GM19238 (cell line): ENCODE measurements at regions not wholly inside any gene's neighbourhood (a gene's known extent, or its start where the extent isn't known, plus 50 kb on each side); places are given as distances from the start of the nearest gene placed in this dataset.

Experiments used
- DNase-seq: peaks from one replicate; pipeline ENCODE4 v3.0.0; 2011; ENCODE audit warnings: low spot score; ENCODE audit not compliant: insufficient read length

DNA sequence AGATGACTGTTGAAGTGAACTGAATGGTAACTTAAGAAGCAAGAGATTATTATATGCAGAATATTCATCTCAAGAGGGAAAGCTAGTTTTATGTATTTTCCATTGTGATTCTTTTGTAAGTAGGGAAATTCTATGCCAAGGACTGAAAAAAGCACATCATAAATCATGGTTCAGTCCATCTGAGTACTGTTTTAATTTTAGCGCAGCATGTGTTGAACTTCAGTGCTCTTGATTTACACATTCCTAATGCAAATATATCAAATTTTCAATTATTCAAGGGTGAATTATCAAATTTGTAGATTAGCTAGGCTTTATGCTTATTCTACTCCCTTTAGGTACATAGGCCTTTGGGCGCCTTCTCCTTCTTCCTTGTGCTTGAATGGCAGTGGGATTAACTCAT, 50.3 kb upstream of the TCF12 start:
- no peak for DNase-seq

DNA sequence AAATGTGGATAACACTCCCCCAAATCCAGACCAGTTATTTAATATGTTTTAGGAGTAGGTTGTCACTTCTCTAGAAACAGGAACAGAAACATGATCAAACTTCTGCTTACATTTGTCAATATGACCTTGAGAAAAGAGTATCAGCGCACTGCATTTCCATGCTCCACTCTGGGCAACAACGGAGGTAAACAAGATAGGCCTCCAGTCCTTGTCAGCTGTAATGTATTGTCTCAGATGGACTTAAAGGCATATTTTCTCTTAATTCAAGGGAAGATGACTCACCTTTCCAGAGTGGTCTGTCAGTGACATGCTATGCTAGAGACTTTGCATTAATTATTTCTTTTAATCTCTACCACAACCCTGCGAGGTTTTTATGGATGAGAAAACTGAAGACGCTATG, 51.6 kb upstream of the TCF12 start:
- no peak for DNase-seq

- no peak for DNase-seq
Measured at GRCh38 chr15:56857828-56858227, 60.6 kb upstream of the TCF12 start.

GRCh38 chr15:56856934-56857333, 61.5 kb upstream of the TCF12 start:
- no peak for DNase-seq

DNA sequence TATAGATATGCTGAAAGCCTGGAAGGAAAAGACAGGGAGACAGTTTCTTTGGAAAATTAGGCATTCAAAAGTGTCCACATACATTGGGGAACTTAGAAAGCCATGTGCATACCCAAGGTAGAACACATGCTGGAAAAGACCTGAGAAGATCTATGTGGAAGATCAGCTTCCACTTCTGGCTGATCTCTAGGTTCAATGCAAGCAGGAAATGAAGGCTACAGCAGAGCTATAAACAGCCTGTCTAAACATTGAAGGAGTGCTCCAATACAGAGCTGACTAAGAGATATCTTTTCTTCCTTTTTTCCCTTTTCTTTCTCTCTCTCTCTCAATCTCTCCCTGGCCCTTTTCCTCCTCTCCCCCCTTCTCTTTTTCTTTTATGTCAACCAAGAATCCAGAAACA, 73.6 kb upstream of the TCF12 start:
- DNase-seq: no peak

- no peak for DNase-seq
Measured at GRCh38 chr15:56844471-56844870, 74.0 kb upstream of the TCF12 start.

DNA sequence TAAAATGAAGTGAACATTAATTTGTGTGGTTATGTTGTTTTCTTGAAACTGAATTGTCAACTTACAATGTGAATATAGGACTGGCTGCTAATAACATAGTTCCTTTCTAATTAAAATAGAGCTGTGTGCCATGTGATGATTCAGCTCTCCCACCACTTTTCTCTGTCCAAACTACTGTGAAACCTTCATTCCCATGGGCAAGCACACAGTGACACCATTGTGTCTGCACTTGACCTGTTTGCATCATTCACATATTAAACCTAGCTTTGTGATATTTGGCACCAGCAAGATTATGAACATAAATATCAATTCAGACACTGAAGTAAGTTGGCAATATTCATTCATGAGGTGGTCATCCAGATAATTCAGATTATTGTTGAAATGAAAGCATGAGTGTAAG, 78.8 kb upstream of the TCF12 start:
- no peak for DNase-seq

DNA sequence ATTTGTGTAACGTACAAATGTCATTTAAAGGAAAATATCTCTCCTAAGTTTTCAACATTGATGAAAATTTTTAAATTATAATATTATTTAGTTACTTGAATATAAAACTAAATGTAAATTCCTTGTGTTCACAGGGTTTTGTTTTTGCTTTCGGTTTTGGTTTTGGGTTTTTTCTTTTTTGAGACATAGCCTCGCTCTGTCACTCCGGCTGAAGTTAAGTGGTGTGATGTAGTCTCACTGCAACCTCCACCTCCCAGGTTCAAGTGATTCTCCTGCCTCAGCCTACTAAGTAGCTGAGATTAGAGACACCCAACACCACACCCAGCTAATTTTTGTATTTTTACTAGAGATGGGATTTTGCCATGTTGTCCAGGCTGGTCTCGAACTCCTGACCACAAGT, 79.3 kb upstream of the TCF12 start:
- DNase-seq: no peak

GRCh38 chr15:56838085-56838484, 80.4 kb upstream of the TCF12 start:
- no peak for DNase-seq

- DNase-seq: no peak
Measured at GRCh38 chr15:56837273-56837672, 81.2 kb upstream of the TCF12 start.

- no peak for DNase-seq
Measured at GRCh38 chr15:56835718-56836171, 82.7 kb upstream of the TCF12 start.

DNA sequence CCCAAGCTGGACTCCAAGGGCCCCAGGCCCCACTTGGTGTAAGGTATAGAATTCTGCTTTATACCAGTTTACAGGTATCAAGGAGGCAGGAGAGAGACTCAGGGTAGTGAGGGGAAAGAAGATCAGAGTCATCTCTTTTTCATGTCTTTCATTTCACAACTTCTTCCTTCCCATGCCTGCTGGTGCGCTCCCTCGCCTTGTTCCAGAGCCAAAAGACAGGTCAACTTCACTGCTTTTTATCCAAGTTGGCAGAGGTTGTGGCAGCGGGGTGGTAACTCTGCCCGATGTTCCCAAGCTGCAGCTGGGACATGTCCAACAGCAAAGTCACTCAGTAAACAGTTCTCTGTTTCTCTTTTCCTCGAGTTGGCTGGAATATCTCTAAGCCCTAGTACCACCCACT, 86.3 kb upstream of the TCF12 start:
- DNase-seq: no peak

DNA sequence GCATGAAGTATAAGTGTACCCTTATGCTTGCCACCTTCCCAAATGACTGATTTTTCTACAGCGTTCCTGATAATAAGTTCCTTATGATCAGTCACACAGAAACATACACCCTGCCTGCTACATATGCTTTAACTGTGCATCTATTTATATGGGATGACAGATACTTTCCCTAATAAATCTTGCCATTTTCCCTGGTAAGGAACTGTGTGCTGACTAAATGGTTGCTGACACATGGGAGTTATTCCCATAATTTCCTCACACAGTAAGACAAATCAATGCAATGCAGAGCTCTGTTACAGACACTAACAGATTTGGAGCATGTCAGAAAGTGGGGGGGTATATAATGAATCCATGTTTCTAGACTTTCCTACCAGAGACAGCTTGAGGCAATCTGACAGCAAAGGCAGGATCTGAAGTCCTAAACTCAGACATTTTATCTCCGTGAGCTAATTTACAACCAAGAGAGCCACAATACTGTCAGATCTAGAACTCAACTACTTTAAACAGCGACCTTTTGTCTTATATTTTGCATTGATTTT, 86.9 kb upstream of the TCF12 start:
- no peak for DNase-seq

DNA sequence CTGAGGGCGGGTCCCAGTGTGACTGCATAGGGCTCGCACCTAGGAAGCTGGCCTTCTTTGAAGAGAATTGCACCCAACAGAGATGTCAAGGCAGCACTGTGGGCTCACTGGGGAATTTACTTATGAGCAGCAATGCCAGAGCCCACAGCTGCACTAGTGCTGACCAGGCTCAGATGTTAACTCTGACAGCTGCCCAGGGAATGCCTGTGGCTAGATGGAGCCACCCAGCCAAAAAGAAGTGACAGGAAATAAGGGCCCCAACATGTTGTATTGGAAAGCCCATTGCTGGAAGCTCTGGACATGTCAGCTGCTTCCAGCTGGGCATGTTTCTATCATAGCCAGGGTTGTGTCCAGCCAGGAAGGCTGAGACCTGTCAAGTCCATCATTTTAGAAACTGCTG, 90.9 kb upstream of the ZNF280D start:
- DNase-seq: no peak

DNA sequence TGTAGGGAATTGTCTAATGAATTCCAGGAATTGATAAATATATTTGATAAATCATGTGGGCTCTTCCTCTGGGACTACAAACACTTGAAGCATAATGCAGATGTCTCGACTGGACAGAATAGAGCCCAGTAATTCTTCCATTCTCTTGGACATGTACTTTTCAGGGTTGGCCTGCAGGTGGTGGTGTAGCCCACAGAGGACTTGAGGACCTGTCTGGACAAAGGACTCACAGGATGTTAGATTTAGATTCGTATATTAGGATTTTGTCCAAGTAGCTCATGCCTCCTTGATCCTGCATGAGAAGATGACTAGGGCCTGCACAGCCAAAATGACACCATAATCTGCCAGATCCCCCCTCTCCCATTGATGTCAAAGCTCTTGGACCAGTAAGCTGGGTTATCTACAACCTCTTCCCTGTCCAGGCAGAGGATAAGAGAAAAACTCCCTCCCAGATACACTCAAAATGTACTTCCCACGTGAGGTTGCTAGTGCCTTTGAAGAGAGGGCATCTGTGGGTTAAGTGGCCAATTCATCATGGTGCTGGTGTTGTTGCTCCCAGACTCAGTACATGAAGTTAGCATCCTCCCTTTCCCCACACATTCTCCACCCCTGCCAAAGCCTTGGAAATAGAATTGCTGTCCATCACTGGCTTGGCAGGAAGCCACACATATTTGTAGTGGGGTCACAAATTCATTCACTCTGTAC, 88.6 kb upstream of the ZNF280D start:
- peak; percentile 36 for DNase-seq

DNA sequence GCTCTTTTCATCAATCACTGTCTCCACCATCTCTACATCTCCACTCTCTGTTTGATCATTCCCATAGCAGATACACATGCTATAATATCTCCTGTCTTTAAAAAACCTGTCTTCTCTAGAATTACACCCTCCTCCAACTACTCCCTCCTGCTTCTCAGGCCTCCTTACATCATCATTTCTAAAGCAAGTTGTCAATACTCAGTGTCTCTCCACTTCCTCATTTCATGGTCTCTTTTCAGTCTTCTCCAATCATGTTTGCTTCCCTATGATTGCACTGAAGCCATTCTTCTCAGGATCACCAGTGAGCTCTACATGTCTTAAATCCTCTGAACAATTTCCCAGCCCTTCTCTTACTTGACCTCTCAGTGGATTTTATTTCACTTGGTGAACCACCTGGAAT, 87.0 kb upstream of the ZNF280D start:
- DNase-seq: no peak

DNA sequence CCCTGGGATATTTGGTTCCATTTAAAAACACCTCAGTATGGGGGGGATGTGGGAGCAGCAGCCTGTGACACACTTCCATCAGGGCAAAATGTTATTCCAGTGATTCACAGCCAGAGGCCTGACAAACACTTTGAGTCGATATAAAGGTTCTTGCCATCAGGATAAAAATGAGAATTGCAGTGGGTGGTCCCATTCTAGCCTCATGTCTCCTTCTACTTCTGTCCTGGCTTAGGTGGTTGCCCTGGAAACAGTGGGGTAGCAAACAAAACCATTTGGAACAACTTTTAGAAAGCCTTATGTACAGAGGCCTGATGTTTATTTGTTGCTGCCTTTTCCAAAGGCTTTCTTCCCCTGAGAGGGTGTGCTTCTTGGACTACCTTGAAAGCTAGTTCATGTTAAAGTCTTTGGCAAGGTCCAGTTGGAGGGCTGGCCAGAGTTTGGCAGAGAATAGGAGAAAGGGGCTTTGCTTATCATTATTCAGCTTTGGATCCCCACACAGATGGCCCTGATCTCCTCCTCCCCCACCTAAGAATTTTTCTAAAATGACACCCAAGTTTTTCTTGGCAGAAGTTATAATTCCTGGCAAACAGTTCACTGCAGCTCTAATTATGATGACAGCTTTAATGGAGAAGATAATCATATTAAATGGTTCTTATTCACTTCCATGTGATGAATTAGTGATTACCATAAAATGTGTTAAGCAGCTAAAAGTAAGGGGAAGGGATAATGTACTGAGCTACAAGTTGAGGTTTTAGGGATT, 84.2 kb upstream of the ZNF280D start:
- DNase-seq: no peak

DNA sequence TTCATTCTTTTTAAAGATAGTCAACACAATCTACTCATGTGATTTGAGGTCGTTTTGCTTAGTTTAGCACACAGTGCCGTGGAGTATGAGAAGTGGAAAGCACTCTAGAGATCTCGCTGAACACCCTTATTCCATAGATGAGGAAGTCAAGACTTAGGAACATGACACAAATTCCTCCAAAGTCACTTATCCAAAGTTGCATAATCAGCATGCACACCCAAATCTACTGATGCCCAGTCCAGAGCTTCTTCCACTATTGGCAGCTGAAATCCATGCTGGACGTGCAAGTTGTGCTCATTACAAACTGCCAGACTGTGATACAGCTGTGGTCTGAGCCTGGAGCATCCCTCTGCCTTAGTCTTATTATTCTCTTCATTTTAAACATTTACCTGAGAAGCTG, 83.5 kb upstream of the ZNF280D start:
- no peak for DNase-seq

DNA sequence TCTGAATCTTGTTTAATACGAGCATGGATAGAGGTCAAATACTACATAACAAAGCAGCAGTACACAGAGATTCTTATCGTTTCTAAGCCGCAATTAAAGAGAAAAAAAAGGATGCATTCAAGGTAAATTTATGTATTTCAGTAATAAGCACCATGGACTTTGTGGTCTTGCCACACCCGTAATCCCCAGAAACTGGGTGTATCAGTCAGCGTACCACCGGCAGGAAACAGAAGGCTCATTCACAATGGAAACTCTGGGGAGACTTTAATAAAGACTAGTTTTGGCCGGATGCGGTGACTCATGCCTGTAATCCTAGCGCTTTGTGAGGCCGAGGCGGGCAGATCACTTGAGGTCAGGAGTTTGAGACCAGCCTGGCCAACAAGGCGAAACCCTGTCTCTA, 81.9 kb upstream of the ZNF280D start:
- DNase-seq: no peak

GRCh38 chr15:56814429-56814828, 81.1 kb upstream of the ZNF280D start:
- DNase-seq: no peak

DNA sequence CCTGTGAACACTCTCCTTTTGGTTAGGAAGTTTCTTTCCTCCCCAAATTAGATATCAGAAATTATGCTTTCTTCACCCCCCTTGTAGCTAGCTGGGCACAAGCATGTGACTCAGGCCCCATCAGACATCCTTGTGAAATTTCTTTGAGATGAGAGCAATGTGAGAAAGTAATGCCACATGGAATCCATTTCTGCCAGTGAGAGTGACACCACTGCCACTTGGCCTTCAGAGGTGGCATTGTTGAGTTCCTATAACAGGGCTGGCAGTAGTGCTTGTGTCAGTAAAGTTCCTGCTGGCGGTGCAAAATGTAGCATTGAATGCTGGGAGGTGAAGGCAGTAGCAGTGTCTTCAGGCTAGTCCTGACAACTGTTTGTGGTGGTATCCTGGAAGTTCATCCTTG, 80.7 kb upstream of the ZNF280D start:
- DNase-seq: no peak

DNA sequence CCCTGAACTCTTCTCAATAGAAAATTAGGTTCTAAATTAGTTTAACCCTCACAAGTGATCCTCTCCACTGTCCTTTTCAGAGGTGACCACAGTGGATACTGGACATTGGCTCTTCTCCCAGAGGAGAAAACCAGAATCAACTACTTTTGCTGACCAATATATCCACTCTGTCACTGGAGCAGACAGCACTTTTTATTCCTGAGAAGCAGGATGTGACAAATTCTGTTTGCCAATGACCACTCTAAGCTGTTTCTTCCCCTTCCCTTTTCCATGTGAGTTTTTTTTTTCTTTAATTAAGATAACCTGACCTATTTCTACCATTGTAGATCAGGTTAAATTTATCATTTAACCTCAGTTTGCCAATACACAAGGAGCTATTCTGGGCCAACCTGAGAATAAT, 79.7 kb upstream of the ZNF280D start:
- no peak for DNase-seq

DNA sequence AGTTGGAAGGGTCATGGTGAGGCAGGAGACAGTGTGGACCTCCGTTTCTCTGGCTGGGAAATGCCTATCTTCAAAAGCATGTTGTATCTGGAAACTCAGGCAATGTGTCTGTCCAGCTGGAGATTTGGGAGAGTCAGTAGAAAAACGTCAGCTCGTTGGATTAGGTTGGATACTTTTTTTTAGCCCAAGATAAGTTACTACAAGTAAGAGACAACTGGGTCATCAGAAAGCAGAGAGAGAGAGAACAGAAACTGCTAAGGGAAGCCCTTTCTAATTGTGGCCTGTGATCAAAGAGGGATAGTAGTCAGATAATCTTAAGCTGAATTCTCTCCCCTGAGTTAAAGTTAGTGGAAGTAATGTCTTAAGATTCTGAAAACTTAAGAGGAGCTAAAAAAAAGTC, 78.9 kb upstream of the ZNF280D start:
- DNase-seq: no peak
